ENCODE measurements at regions not wholly inside any gene's neighbourhood (a gene's known extent, or its start where the extent isn't known, plus 50 kb on each side); places are given as distances from the start of the nearest gene placed in this dataset.
A peak's percentile ranks its signal among the peaks of the same experiment; 100 is the strongest.
"Not testable (repeated sequence)": the region's sequence is repeated elsewhere in the genome, so short reads cannot be mapped to it uniquely, and the experiment has no call there.

GRCh38 chr1:9440763-9441194 is 98.5 kb upstream of the SLC25A33 start:
- DNase-seq (ENCODE audit: low read depth in 3 of 3, low spot score in 2 of 3) = no peak

GRCh38 chr1:9441451-9442133 is 97.7 kb upstream of the SLC25A33 start:
- DNase-seq (ENCODE audit: low read depth in 3 of 3, low spot score in 2 of 3) = no peak

DNA sequence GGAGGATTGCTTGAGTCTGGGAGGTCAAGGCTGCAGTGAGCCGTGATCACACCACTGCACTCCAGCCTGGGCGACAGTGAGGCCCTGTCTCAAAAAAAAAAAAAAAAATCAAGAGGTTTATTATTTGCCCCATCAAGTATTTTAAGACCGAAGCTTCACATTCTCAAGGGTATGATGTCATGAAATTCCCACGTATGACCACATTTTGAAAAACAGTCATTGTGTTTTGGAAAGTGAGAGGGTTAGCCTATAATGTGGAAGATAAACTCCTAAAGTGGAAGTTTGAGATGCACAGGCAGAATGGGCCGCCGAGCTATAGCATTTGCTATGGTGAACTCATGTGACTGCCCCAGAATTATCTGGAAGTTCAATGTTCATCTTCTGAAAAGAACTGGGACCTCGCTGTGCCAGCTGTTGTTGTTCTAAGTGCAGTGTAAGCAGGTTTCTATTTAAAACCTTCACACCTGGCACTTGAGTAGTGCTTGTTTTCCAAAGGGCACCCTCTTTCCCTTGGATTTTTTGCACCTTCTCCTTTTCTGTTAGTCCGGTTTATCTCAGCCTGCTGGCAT is 96.9 kb upstream of the SLC25A33 start:
- DNase-seq (ENCODE audit: low read depth in 3 of 3, low spot score in 2 of 3) = no peak

GRCh38 chr1:9442986-9443385 is 96.3 kb upstream of the SLC25A33 start:
- DNase-seq (ENCODE audit: low read depth in 3 of 3, low spot score in 2 of 3) = no peak

GRCh38 chr1:9443913-9444445 is 95.3 kb upstream of the SLC25A33 start:
- no peak for DNase-seq (ENCODE audit: low read depth in 3 of 3, low spot score in 2 of 3)

- DNase-seq (ENCODE audit: low read depth in 3 of 3, low spot score in 2 of 3) = no peak
Measured at GRCh38 chr1:9444532-9444931, 94.7 kb upstream of the SLC25A33 start.

DNA sequence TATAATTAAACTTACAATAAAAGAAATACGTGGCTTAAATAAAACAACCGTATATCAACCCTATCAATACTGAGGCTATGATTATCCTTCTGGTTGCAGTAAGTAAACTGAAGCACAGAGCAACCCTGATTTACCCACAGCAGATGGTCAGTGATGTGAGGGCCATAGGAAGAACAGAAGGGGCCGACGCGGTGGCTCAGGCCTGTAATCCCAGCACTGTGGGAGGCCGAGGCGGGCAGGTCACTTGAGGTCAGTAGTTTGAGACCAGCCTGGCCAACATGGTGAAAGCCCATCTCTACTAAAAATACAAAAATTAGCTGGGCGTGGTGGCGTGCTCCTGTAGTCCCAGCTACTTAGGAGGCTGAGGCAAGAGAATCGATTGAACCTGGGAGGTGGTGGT is 94.2 kb upstream of the SLC25A33 start:
- DNase-seq (ENCODE audit: low read depth in 3 of 3, low spot score in 2 of 3) = not testable (repeated sequence)

DNA sequence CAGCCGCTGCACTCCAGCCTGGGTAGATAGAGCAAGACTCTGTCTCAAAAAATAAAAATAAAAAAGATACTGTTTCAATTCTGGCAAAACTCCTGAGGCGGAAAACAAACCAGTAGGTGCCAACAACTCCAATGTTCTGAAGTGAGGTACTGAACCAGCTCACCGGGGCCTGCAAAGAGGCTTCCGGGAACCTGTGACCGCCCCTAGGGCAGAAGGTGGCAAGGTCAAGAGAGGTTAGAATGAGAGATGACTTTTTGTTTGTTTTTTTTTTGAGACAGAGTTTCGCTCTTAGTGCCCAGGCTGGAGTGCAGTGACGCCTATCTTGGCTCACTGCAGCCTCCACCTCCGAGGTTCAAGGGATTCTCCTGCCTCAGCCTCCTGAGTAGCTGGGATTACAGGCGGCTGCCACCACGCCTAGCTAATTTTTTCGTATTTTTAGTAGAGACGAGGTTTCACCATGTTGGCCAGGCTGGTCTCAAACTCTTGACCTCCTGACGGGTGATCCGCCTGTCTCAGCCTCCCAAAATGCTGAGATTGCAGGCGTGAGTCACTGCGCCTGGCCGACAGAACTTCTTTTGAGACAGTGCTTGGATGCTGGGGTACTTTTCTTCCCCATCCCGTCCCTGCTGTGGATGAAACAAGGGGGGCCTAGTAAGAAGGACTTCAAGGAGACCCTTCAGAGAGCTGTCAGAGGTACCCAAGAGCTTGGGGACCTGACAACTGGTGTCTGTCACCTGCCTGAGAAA is 91.9 kb upstream of the SLC25A33 start:
- no peak for DNase-seq (ENCODE audit: low read depth in 3 of 3, low spot score in 2 of 3)

DNA sequence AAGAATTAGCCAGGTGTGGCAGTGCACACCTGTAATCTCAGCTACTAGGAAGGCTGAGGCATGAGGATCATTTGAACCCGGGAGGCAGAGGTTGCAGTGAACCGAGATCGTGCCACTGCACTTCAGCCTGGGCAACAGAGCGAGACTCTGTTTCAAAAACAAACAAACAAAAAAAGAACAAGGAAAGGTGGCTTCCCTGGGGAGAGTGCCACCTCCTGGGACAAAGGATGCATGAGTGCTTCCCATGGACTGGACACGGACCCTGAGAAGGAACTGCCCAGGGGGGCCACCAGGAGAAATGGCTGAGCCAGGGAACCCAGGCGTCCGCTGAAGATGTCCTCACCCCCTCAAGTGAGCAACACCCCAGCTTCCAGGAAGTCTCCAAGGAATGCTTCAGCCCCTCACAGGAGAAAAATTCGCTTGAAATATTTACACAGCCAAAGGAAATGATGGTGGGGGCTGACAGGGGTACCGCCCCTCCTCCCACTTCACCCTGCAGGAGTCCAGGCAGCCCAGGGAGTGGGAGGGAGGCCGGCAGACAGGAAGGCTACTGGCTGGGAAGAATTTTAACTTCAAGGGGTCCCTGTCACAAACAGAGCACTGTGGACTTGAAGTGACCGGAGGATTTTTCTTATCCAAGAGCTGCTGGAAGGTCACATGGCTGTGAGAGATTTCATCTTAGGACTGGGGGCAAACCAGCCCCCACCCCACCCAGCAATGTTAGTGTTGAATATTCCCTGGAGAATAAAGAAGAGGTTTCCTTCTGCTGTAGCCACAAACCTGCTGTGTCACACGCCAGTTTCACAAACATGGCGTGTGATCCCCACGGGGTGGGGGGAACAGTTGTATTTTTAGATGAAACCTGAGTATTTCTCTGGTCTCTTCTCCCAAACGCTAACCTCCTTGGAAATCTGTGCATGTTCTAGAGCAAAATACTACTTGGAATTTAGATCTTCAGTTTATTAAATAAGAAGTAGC is 90.8 kb upstream of the SLC25A33 start:
- DNase-seq (ENCODE audit: low read depth in 3 of 3, low spot score in 2 of 3) = no peak

DNA sequence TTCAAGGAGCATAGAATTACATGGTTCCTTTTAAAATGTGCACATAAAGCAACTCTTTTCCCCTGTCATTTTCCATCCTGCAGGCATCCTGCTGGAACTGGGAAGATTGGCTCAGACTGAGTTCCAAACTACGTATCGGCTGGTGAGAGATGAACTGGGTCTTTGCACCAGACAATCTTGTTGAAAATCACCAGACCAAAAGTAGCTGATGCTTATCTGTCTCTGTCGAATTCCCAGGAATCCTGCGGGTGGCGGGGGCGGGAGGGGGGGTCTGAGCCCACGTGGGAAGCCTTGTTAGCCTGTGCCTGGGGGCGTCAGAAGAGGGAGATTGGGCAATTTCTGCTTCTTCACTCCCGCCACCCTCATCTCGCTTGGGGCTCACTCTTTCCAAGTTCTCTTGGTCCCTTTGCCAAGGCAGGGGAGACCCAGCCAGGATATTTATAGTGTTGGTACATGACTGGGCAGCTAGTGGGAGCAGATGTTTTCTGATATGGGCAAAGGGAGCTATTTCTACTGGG is 90.1 kb upstream of the SLC25A33 start:
- no peak for DNase-seq (ENCODE audit: low read depth in 3 of 3, low spot score in 2 of 3)

GRCh38 chr1:9449976-9450696 is 89.1 kb upstream of the SLC25A33 start:
- DNase-seq (ENCODE audit: low read depth in 3 of 3, low spot score in 2 of 3) = no peak

DNA sequence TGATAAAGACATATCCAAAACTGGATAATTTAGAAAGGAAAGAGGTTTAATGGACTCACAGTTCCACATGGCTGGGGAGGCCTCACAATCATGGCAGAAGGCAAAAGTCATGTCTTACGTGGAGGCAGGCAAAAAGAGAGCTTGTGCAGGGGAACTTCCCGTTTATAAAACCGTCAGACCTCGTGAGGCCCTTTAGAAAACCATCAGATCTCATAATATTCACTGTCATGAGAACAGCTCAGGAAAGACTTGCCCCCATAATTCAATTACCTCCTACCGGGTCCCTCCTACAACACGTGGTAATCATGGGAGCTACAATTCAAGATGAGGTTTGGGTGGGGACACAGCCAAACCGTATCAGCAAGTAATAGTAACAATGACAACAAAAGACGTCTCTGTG is 88.2 kb upstream of the SLC25A33 start:
- DNase-seq (ENCODE audit: low read depth in 3 of 3, low spot score in 2 of 3) = no peak

DNA sequence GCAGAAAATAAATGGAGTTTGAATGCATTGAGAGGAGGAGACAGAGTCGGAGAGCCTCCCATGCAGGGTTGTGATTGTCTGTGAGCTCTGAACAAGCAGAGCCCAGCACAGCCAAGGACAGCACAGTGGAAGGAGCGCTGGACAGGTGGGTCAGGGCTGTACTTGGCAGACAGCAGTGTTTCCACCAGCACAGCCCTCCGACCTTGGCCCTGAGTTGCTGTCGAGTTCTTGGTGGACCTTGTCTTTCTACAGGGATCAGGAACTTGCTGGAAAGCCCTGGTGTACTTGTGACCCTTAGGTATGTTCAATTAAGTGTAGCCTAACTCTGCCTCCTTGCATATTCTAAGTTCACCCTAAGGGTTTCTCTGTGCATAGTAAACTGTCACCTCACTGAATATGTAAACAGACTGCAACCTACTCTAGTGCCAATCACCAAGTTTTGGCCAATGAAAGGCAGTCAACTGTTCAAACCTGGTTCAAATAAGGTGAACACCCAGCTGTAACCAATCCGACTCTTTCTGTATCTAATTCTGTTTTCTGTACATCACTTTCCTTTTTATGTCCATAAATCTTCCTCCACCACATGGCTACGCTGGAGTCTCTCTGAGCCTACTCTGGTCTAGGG is 86.6 kb upstream of the SLC25A33 start:
- no peak for DNase-seq (ENCODE audit: low read depth in 3 of 3, low spot score in 2 of 3)

DNA sequence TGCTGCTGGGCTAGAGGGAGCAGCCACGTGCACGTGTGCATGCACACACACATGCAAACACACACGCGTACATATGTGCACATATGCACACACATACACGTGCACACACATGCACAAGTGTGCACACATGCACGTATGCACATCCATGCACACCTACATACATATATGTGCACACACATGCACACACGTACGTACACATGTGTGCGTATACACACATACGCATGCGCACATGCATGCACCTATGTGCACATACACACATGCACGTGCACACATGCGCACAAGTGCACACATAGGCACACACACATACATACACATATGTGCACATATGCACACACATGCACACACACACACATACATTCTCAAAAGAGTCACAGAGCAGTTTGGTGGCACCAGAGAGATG is 85.9 kb upstream of the SLC25A33 start:
- no peak for DNase-seq (ENCODE audit: low read depth in 3 of 3, low spot score in 2 of 3)

DNA sequence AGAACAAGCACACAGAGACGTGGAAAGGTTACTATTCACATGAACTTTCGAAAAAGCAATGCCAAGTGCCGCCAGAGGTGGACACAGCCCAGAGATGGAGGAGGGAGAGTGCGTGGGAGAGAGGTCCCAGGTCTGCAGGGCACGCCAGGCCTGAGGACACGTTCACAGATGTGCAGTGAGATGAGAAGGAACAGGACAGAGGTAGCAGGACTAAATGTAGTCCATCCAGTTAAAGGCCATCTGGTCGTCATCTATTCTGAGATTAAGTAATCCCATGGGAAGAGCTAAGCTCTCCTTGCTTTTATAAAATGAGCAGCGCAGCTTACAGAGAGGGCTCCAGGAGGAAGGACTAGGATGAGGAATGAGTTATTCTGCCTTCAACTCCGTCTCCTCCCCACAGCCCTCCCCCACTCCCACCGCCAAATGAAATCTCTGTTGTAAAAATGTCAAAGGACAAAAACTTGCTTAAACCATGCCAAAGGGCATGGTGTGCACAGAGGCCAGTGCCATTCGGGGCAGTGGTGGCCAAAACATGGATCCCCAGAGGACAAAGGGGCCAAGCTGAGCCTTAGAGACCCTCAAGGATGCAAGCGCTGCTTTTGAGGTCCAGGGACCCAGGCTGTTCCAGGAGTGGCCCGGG is 85.4 kb upstream of the SLC25A33 start:
- no peak for DNase-seq (ENCODE audit: low read depth in 3 of 3, low spot score in 2 of 3)

DNA sequence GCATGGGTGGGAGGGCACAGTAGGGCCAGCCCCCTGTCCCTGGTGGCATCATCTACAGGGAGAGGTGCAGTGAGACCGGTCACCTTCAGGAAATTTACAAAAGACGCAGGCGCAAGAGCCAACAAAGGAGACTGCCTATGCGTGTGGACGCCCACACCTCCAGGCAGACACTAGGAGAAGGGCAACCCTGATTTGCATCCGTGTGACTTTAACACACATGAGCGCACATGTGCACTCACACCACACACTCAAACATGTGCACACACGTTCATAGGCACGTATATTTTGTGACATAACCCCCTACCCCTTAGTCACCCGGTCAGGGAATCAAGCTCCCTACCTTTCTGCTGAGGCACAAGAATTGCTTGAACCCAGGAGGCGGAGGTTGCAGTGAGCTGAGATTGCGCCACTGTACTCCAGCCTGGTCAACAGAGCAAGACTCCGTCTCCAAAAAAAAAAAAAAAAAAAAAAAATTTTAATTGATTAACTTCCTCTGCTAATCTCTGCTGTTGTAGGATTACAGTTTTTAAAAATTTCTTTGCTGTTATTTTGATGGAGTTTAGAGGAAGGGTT is 84.7 kb upstream of the SLC25A33 start:
- DNase-seq (ENCODE audit: low read depth in 3 of 3, low spot score in 2 of 3) = no peak

GRCh38 chr1:9455487-9456234 is 83.6 kb upstream of the SLC25A33 start:
- peak; percentile 53 to 59 (median 54) for DNase-seq (ENCODE audit: low read depth in 3 of 3, low spot score in 2 of 3)

DNA sequence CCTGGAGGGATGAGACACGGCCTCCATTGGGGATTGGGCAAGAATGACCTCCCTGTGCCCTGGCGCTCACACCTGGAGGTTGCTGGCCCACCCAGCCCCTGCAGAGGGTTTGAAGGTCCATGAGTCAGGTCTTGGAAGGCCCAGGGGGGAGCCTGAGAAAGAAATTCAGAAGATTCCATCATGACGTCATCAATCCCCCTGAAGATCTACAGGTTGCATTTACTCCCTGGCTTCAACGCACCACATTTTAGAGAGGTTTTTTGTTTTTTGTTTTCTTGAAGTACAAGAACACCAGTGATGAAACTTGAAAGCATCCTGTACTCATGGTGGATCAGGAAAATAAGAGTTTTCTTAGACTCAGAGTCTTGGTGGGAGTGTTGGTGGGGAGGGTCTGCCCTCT is 82.4 kb upstream of the SLC25A33 start:
- no peak for DNase-seq (ENCODE audit: low read depth in 3 of 3, low spot score in 2 of 3)

All from right renal cortex interstitium (tissue), 3 donors.